ENCODE measurements at regions not wholly inside any gene's neighbourhood (a gene's known extent, or its start where the extent isn't known, plus 50 kb on each side); places are given as distances from the start of the nearest gene placed in this dataset.
"Not testable (repeated sequence)": the region's sequence is repeated elsewhere in the genome, so short reads cannot be mapped to it uniquely, and the experiment has no call there.

GRCh38 chr13:65275838-65276630, 1954.1 kb downstream of the PCDH9 start:
- no peak for TF ChIP-seq EZH2phosphoT487 (IDR thresholded peaks at IDR 0.05; ENCODE audit: low read length)
- TF ChIP-seq EZH2 (optimal IDR thresholded peaks at IDR 0.05; ENCODE audit: low read depth, low read length): no peak
- TF ChIP-seq CTCF (IDR thresholded peaks at IDR 0.05; ENCODE audit: low read length): no peak

DNA sequence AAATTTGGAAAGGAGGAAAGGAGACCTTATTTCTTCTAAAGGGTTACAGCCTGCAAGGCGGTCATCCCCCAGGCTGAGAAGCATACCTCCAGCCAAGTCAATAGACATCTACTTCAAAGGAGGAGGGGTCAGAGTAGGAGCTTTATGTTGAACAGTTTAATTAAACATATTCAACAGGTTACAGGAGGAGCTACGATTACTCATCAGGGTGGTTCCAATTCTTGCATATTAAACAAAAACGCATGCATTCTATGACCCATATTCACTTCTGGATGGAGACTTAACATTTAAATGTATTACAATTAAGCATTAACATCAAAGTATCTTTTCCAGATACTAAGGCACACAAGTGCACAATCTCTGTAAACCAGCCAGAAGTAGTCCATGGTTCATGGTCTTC, 1955.0 kb downstream of the PCDH9 start:
- no peaks in the 10 kb centered on the region for H3K9me3 ChIP-seq (replicated peaks; ENCODE audit: insufficient read depth, low read length)
- H2AFZ ChIP-seq (ENCODE audit: low read length): no peak overlapping the region
- no peak overlapping the region for H3K9ac ChIP-seq (ENCODE audit: low read length)
- TF ChIP-seq EZH2phosphoT487 (IDR thresholded peaks at IDR 0.05; ENCODE audit: low read length): no peak
- no peak for TF ChIP-seq EZH2 (optimal IDR thresholded peaks at IDR 0.05; ENCODE audit: low read depth, low read length)
- TF ChIP-seq CTCF (IDR thresholded peaks at IDR 0.05; ENCODE audit: low read length): no peak
- no peaks in the 10 kb centered on the region for H3F3A ChIP-seq (ENCODE audit: insufficient read depth, low read length)
- no peak overlapping the region for H3K4me3 ChIP-seq (ENCODE audit: low read length)
- H3K36me3 ChIP-seq (replicated peaks; ENCODE audit: insufficient read depth, low read length): no peaks in the 10 kb centered on the region
- no peaks in the 10 kb centered on the region for H3K79me2 ChIP-seq (ENCODE audit: low read length)
- H4K20me1 ChIP-seq (ENCODE audit: insufficient read depth, low read length): no peaks in the 10 kb centered on the region
- H3K9me2 ChIP-seq (replicated peaks; ENCODE audit: insufficient read depth, low read length): no peaks in the 10 kb centered on the region
- no peak for DNase-seq
- no peak overlapping the region for H3K27ac ChIP-seq (ENCODE audit: low read length)
- no peak overlapping the region for H3K4me2 ChIP-seq (ENCODE audit: low read depth, low read length)
- H3K27me3 ChIP-seq (replicated peaks; ENCODE audit: insufficient read depth, low read length): no peaks in the 10 kb centered on the region
- H3K4me1 ChIP-seq (ENCODE audit: low read length): no peaks in the 10 kb centered on the region

More at GRCh38 chr13:65275838-65276630, 1954.1 kb downstream of the PCDH9 start:
- Histone ChIP-seq H3K4me1 (ENCODE audit: low read length) (no peaks in the 10 kb centered on the region), H3K79me2 (ENCODE audit: low read length) (no peaks in the 10 kb centered on the region), H3K4me2 (ENCODE audit: low read depth, low read length) (no peak overlapping the region), H3K9me2 (replicated peaks; ENCODE audit: insufficient read depth, low read length) (no peaks in the 10 kb centered on the region), H2AFZ (ENCODE audit: low read length) (no peak overlapping the region), H3K4me3 (ENCODE audit: low read length) (no peak overlapping the region), H3K27me3 (replicated peaks; ENCODE audit: insufficient read depth, low read length) (no peaks in the 10 kb centered on the region), H3F3A (ENCODE audit: insufficient read depth, low read length) (no peaks in the 10 kb centered on the region), H3K36me3 (replicated peaks; ENCODE audit: insufficient read depth, low read length) (no peaks in the 10 kb centered on the region), H3K9me3 (replicated peaks; ENCODE audit: insufficient read depth, low read length) (no peaks in the 10 kb centered on the region), H3K9ac (ENCODE audit: low read length) (no peak overlapping the region), H3K27ac (ENCODE audit: low read length) (no peak overlapping the region), H4K20me1 (ENCODE audit: insufficient read depth, low read length) (no peaks in the 10 kb centered on the region)
- DNase-seq: no peak

- H3K27me3 ChIP-seq (replicated peaks; ENCODE audit: insufficient read depth, low read length); H3K79me2 ChIP-seq (ENCODE audit: low read length); H3K36me3 ChIP-seq (replicated peaks; ENCODE audit: insufficient read depth, low read length); H3K4me1 ChIP-seq (ENCODE audit: low read length); H3K4me2 ChIP-seq (ENCODE audit: low read depth, low read length); H3K27ac ChIP-seq (ENCODE audit: low read length); H4K20me1 ChIP-seq (ENCODE audit: insufficient read depth, low read length); H3K9me2 ChIP-seq (replicated peaks; ENCODE audit: insufficient read depth, low read length); H3F3A ChIP-seq (ENCODE audit: insufficient read depth, low read length); H3K4me3 ChIP-seq (ENCODE audit: low read length); DNase-seq; H3K9me3 ChIP-seq (replicated peaks; ENCODE audit: insufficient read depth, low read length); H2AFZ ChIP-seq (ENCODE audit: low read length); H3K9ac ChIP-seq (ENCODE audit: low read length): not testable (repeated sequence)
These were observed 1956.2 kb downstream of the PCDH9 start for GRCh38 chr13:65273811-65274420.

- Histone ChIP-seq H3K4me3 (ENCODE audit: low read length) (no peak overlapping the region), H3K4me2 (ENCODE audit: low read depth, low read length) (no peak overlapping the region), H3K9me2 (replicated peaks; ENCODE audit: insufficient read depth, low read length) (no peaks in the 10 kb centered on the region), H3F3A (ENCODE audit: insufficient read depth, low read length) (0 out of 2 replicates have a peak, but pooled peaks cover 4% of the 10 kb centered on the region), H3K27me3 (replicated peaks; ENCODE audit: insufficient read depth, low read length) (no peaks in the 10 kb centered on the region), H3K9me3 (replicated peaks; ENCODE audit: insufficient read depth, low read length) (no peaks in the 10 kb centered on the region), H3K79me2 (ENCODE audit: low read length) (no peaks in the 10 kb centered on the region), H3K4me1 (ENCODE audit: low read length) (peaks cover 13% of the 10 kb centered on the region; the same call in 1 of the 2 replicates), H2AFZ (ENCODE audit: low read length) (no peak overlapping the region), H3K27ac (ENCODE audit: low read length) (peak overlapping the region; percentile 21; the same call in 1 of the 2 replicates), H3K9ac (ENCODE audit: low read length) (no peak overlapping the region), H4K20me1 (ENCODE audit: insufficient read depth, low read length) (no peaks in the 10 kb centered on the region), H3K36me3 (replicated peaks; ENCODE audit: insufficient read depth, low read length) (no peaks in the 10 kb centered on the region)
- DNase-seq: peak; percentile 52
- TF ChIP-seq EZH2 (optimal IDR thresholded peaks at IDR 0.05; ENCODE audit: low read depth, low read length) (no peak), CTCF (IDR thresholded peaks at IDR 0.05; ENCODE audit: low read length) (no peak), EZH2phosphoT487 (IDR thresholded peaks at IDR 0.05; ENCODE audit: low read length) (no peak)
These were observed 1962.1 kb downstream of the PCDH9 start for GRCh38 chr13:65268009-65268408.

Data from MM.1S (cell line).